Mammary epithelial cell (primary cell): ENCODE measurements at regions not wholly inside any gene's neighbourhood (a gene's known extent, or its start where the extent isn't known, plus 50 kb on each side); places are given as distances from the start of the nearest gene placed in this dataset.

Experiments used
- EZH2 ChIP-seq: IDR thresholded peaks from 2 replicates; pipeline ENCODE4 v1.6.1; 2012; ENCODE audit warnings: low read length, inconsistent platforms, borderline replicate concordance
- TF ChIP-seq, protein P1 (sequence below), 2 donors: IDR thresholded peaks in 1 of 2; conservative IDR thresholded peaks in 1 of 2; 2 replicates each; pipeline ENCODE4 v1.5.1; 2011 to 2012; ENCODE audit warnings: inconsistent platforms in 2 of 2, low read length in 2 of 2, mild to moderate bottlenecking in 2 of 2, control low read depth in 1 of 2, low read depth in 1 of 2; ENCODE audit not compliant: insufficient read depth in 1 of 2; ENCODE audit errors: extremely low read depth in 1 of 2

DNA sequence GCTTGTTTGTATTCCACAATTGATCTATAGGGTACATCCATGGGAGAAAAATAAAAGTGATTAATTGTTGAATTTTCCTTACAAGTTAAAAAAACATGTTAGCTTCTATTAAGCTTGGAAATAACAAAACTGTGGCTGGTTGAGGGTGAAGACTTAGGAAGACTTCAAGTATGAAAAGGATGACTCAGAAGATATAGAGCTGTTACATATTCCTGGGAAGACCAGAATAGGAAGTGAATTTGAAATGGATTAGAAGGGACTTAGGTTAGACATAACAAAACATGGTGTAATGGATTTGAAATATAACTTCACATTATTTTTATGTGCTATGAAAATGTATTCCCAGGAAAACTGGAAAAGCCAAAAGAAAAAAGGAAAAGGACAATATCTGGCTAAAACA is 732.2 kb downstream of the HDGFL1 start:
- TF ChIP-seq, protein P1, sequence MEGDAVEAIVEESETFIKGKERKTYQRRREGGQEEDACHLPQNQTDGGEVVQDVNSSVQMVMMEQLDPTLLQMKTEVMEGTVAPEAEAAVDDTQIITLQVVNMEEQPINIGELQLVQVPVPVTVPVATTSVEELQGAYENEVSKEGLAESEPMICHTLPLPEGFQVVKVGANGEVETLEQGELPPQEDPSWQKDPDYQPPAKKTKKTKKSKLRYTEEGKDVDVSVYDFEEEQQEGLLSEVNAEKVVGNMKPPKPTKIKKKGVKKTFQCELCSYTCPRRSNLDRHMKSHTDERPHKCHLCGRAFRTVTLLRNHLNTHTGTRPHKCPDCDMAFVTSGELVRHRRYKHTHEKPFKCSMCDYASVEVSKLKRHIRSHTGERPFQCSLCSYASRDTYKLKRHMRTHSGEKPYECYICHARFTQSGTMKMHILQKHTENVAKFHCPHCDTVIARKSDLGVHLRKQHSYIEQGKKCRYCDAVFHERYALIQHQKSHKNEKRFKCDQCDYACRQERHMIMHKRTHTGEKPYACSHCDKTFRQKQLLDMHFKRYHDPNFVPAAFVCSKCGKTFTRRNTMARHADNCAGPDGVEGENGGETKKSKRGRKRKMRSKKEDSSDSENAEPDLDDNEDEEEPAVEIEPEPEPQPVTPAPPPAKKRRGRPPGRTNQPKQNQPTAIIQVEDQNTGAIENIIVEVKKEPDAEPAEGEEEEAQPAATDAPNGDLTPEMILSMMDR (conservative IDR thresholded peaks at IDR 0.05 in 1 of 2, IDR thresholded peaks at IDR 0.05 in 1 of 2; ENCODE audit: extremely low read depth in 1 of 2, insufficient read depth in 1 of 2, low read depth in 1 of 2, low read length in 2 of 2) = no peak
- TF ChIP-seq EZH2 = no peak
